GM10248 (cell line): ENCODE measurements at regions not wholly inside any gene's neighbourhood (a gene's known extent, or its start where the extent isn't known, plus 50 kb on each side); places are given as distances from the start of the nearest gene placed in this dataset.

Experiments used
- CTCF ChIA-PET: fragments of 300-600 bp; sonication (Branson Sonifier 250); formaldehyde crosslinking; extraction: SDS; loops from one replicate; lab custom pipeline; 2021; ENCODE audit warnings: antibody characterized with exemption; lab: Yijun Ruan, JAX
- POLR2A ChIA-PET: fragments of 350-650 bp; sonication (Branson Sonifier 250); formaldehyde crosslinking; extraction: SDS; loops from one replicate; lab custom pipeline; 2020; ENCODE audit warnings: antibody characterized with exemption; lab: Yijun Ruan, JAX
- DNase-seq: peaks from one replicate; pipeline ENCODE4 v3.0.0; 2012; ENCODE audit errors: extremely low spot score
- TF ChIP-seq, protein P1 (sequence below): IDR thresholded peaks from 2 replicates; pipeline ENCODE4 v1.5.1; 2012; ENCODE audit warnings: mild to moderate bottlenecking, low read depth; ENCODE audit errors: extremely low read depth, missing control alignments, control extremely low read depth

- no peak for DNase-seq
- POLR2A ChIA-PET = no interaction called here
- CTCF ChIA-PET = interaction anchor here (1.3 kb wide), 1 partner anchor 31 kb away, joined by 3 read pairs; no protein-coding TSS in a partner anchor
- TF ChIP-seq, protein P1, sequence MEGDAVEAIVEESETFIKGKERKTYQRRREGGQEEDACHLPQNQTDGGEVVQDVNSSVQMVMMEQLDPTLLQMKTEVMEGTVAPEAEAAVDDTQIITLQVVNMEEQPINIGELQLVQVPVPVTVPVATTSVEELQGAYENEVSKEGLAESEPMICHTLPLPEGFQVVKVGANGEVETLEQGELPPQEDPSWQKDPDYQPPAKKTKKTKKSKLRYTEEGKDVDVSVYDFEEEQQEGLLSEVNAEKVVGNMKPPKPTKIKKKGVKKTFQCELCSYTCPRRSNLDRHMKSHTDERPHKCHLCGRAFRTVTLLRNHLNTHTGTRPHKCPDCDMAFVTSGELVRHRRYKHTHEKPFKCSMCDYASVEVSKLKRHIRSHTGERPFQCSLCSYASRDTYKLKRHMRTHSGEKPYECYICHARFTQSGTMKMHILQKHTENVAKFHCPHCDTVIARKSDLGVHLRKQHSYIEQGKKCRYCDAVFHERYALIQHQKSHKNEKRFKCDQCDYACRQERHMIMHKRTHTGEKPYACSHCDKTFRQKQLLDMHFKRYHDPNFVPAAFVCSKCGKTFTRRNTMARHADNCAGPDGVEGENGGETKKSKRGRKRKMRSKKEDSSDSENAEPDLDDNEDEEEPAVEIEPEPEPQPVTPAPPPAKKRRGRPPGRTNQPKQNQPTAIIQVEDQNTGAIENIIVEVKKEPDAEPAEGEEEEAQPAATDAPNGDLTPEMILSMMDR = no peak
Measured at GRCh38 chr13:109451726-109452125, 334.7 kb downstream of the IRS2 start.

- ChIA-PET CTCF (no interaction called here), POLR2A (no interaction called here)
- TF ChIP-seq, protein P1 = no peak
- DNase-seq = no peak
Measured at GRCh38 chr13:109448629-109449028, 337.8 kb downstream of the IRS2 start.

- no peak for DNase-seq
- CTCF ChIA-PET = no interaction called here
Measured at GRCh38 chr13:109447667-109448066, 338.7 kb downstream of the IRS2 start.

GRCh38 chr13:109440320-109440719, 346.1 kb downstream of the IRS2 start:
- ChIA-PET POLR2A (no interaction called here), CTCF (no interaction called here)
- no peak for DNase-seq
- TF ChIP-seq, protein P1 = no peak

More at GRCh38 chr13:109447667-109448066, 338.7 kb downstream of the IRS2 start:
- TF ChIP-seq, protein P1 = no peak
- POLR2A ChIA-PET = no interaction called here

DNA sequence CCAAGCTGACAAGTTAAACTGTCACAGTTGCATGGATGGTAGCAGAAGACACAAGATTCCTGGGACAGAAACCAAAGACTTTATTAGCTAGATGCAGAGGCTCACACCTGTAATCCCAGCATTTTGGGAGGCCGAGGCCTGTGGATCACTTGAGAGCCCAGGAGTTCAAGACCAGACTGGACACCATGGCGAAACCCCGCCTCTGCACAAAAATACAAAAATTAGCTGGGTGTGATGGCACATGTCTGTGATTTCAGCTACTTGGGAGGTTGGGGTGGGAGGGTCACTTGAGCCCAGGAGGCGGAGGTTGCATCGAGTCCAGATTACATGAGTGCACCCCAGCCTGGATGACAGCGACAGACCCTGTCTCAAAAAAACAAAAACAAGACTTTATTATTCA, 346.6 kb downstream of the IRS2 start:
- CTCF ChIA-PET = no interaction called here
- TF ChIP-seq, protein P1 = no peak
- POLR2A ChIA-PET = no interaction called here
- no peak for DNase-seq

DNA sequence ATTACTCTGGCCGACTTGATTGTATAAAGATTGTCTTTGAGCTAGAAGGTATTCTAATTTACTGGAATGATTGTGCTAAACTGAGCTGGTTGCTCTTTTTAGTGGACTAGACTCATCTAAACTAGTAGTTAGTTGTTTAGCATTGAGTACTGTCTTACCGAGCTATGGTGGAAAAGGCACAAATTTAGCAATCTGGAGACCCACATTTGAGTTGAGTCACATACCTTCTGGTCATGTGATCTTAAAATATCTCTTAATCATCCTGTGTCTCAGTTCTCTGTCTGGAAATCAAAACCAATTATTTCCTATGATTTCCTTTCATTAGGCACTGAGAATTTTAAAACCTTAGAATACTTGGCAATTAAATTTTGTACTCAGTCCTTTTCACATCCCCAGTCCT, 349.5 kb downstream of the IRS2 start:
- ChIA-PET POLR2A (no interaction called here), CTCF (interaction anchor here (1.7 kb wide), 1 partner anchor 12 kb away, joined by 3 read pairs; no protein-coding TSS in a partner anchor)
- TF ChIP-seq, protein P1 = no peak
- no peak for DNase-seq
